ENCODE measurements at regions not wholly inside any gene's neighbourhood (a gene's known extent, or its start where the extent isn't known, plus 50 kb on each side); places are given as distances from the start of the nearest gene placed in this dataset.

DNA sequence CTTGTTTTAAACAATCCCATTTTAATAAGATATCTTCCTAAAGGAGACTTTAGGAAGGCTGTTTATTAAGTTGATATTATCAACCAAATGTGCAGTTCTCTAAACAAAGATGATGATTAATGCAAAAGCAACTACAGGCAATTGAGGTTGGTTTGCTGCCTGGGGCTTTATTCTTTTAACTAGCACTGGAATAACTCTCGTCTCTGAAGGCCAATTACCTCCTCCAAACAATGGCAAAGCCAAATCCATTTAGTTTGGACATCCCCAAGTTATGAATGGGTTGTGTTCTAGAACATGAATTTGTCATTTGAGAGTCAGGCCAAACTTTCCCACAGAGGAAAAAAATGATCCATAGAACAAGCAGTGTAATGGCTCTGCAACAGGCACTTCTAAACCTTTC is 114.1 kb downstream of the SLC16A9 start:
- TF ChIP-seq, protein P1, sequence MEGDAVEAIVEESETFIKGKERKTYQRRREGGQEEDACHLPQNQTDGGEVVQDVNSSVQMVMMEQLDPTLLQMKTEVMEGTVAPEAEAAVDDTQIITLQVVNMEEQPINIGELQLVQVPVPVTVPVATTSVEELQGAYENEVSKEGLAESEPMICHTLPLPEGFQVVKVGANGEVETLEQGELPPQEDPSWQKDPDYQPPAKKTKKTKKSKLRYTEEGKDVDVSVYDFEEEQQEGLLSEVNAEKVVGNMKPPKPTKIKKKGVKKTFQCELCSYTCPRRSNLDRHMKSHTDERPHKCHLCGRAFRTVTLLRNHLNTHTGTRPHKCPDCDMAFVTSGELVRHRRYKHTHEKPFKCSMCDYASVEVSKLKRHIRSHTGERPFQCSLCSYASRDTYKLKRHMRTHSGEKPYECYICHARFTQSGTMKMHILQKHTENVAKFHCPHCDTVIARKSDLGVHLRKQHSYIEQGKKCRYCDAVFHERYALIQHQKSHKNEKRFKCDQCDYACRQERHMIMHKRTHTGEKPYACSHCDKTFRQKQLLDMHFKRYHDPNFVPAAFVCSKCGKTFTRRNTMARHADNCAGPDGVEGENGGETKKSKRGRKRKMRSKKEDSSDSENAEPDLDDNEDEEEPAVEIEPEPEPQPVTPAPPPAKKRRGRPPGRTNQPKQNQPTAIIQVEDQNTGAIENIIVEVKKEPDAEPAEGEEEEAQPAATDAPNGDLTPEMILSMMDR (conservative IDR thresholded peaks at IDR 0.05; ENCODE audit: low read depth, low read length): no peak
- DNase-seq (ENCODE audit: low read depth): no peak
- H3K4me3 ChIP-seq (ENCODE audit: low read length): no peak overlapping the region

DNA sequence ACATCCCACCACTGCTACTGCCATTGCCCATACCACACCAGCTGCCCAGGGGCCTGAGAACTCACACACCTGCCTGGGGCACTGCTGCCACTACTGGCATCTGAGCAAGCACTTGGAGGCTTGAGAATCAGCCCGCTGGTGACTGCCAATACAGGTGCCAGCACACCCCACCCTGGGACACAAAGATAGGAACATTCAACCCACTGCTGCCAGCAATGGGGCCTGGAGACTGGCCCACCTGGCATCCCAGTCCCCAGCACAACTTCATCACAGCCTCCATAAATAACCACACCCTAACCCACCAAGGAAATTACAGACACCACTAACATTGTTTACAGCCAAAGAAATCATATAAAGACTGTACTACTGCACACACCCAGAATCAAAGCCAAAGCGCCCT is 115.9 kb downstream of the SLC16A9 start:
- no peak overlapping the region for H3K4me3 ChIP-seq (ENCODE audit: low read length)
- no peak for DNase-seq (ENCODE audit: low read depth)
- TF ChIP-seq, protein P1 (conservative IDR thresholded peaks at IDR 0.05; ENCODE audit: low read depth, low read length): no peak

- TF ChIP-seq, protein P1 (conservative IDR thresholded peaks at IDR 0.05; ENCODE audit: low read depth, low read length): no peak
- DNase-seq (ENCODE audit: low read depth): no peak
- no peak overlapping the region for H3K4me3 ChIP-seq (ENCODE audit: low read length)
Observed at GRCh38 chr10:59589796-59590195, 119.9 kb downstream of the SLC16A9 start.

GRCh38 chr10:59588791-59589190 is 120.9 kb downstream of the SLC16A9 start:
- TF ChIP-seq, protein P1 (conservative IDR thresholded peaks at IDR 0.05; ENCODE audit: low read depth, low read length): no peak
- H3K4me3 ChIP-seq (ENCODE audit: low read length): no peak overlapping the region
- DNase-seq (ENCODE audit: low read depth): no peak

DNA sequence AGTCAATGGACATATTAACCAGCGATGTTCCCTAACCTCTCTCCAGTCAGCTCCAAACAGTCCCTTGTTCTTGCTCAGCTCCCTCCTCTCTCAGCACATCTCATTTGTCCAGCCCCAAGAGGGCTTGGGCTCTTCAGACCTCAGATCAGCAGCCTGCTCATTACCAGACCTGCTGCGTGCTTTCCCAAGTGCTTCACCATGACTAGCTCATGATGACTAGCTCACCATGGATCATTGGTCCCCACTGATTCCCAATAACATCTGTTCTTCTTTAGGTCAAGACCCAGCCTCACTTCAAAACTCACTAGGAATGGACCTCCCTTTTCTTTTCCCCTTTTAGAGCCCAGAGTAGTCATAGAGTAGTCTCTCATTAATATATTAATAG is 121.9 kb downstream of the SLC16A9 start:
- DNase-seq (ENCODE audit: low read depth): no peak
- TF ChIP-seq, protein P1 (conservative IDR thresholded peaks at IDR 0.05; ENCODE audit: low read depth, low read length): no peak
- no peak overlapping the region for H3K4me3 ChIP-seq (ENCODE audit: low read length)

- TF ChIP-seq, protein P1 (conservative IDR thresholded peaks at IDR 0.05; ENCODE audit: low read depth, low read length): no peak
Observed at GRCh38 chr10:59587083-59587755, 122.4 kb downstream of the SLC16A9 start.

GRCh38 chr10:59586407-59586891 is 123.2 kb downstream of the SLC16A9 start:
- DNase-seq (ENCODE audit: low read depth): no peak
- no peak overlapping the region for H3K4me3 ChIP-seq (ENCODE audit: low read length)
- TF ChIP-seq, protein P1 (conservative IDR thresholded peaks at IDR 0.05; ENCODE audit: low read depth, low read length): no peak

More at GRCh38 chr10:59587083-59587755, 122.4 kb downstream of the SLC16A9 start:
- DNase-seq (ENCODE audit: low read depth): no peak
- no peak overlapping the region for H3K4me3 ChIP-seq (ENCODE audit: low read length)

All from retinal pigment epithelial cell (primary cell).